RPMI8226 (cell line): ENCODE measurements at regions not wholly inside any gene's neighbourhood (a gene's known extent, or its start where the extent isn't known, plus 50 kb on each side); places are given as distances from the start of the nearest gene placed in this dataset.
"Not testable (repeated sequence)": the region's sequence is repeated elsewhere in the genome, so short reads cannot be mapped to it uniquely, and the experiment has no call there.

ENCODE experiments used
- DNase-seq: peaks from one replicate; pipeline ENCODE4 v3.0.0-alpha.2; 2015

DNA sequence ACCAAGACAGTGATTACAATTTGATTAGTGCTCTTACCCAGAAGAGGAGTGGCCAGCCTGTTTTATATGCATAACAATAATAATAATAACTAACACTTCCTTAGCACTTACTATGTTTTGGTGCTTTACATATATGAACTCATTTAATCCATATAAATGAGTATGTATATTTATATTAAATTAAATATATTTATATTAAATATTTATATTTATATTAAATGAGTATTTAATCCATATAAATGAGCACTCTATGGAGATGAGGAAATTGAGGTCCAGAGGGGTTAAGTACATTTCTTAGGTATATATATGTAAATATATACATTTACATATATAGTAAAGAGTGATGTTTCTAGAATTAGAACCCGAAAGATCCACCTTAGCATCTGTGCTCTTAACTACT lies 673.9 kb upstream of the ACVR2A start:
- DNase-seq, result no peak

DNA sequence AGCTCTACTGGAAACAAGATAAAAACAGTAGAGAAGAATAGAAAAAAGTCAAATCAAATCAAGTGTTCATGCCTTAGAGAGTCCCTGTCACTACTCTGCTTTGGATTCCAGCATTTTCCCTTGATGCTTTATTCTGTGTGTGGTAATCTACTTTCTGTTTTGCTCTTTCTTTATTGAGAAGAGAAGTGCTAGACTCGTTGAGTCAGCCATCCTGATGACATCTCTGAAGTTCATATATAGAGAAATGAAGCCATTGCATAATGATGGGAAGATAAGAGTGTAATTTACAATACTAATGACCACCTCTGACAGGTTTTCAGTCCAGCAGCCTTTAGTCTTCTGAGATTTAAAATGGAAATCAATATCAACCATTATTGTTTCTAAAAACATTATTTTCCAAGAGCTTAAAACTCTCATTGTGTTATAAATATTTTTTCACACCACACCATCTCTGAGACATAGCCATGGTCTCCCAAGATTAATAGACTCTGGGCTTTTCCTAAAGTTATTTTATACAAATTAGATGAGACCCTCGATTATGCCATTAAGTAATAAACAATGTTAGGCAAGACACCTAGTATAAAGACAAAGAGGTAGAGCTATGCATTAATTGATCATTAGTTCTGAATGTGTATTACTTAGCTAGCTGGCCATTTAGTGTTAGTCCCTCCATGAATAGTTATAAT lies 679.0 kb upstream of the ACVR2A start:
- no peak for DNase-seq

DNA sequence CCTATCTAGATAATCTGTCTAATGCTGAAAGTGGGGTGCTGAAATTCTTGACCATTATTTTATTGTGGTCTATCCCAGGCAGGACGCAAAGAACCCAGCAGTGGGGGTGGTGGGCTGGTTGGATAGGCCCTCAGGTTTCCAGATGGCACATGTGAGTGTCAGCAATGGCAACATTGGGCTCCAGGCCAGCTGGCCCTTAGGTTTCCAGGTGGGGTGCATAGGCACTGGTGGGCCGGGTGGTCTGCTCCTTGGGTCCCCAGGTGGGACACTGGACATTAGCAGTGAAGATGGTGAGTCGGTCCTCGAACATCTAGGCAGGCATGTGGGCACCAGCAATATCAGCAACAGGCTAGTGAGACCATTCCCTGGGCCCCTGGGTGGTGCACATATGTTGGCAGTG lies 680.3 kb upstream of the ACVR2A start:
- no peak for DNase-seq

DNA sequence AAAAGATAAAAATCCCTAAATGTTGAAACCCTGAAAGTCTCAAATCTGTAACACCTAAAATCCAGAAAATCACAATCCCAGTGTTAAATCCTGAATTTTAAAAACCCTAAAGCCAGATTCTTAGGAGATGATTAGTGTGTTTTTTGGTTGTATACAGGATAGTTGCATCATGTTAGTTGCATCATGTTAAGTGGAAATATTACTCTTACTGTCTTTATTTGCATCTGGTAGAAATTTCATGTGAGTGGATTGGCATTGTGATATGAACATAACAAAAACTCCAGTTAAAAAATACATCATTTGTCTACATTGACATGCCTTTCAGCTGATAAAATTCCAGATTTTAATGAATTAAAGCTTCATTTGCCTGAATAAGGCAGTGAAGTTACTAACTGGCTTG lies 683.1 kb upstream of the ACVR2A start:
- no peak for DNase-seq

DNA sequence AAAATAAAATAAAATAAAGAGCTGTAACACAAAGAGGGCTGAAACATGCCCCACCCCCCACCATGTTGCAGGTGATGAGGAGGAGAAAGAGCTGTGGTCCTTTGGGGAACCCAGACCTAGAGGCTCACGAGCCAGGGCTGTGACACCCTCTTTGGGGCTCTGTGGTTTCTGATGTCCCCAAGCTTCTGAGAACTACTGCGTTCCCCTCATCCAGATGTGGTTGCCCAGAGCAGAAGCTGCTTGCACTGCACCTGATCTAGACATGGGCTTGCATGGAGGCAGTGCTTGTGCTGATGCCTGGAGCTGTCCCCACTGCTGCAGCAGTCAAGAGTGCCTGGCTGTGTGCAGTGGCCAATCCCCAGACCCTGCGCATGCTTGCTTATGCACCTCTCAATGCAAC lies 687.9 kb upstream of the ACVR2A start:
- DNase-seq, result no peak

DNA sequence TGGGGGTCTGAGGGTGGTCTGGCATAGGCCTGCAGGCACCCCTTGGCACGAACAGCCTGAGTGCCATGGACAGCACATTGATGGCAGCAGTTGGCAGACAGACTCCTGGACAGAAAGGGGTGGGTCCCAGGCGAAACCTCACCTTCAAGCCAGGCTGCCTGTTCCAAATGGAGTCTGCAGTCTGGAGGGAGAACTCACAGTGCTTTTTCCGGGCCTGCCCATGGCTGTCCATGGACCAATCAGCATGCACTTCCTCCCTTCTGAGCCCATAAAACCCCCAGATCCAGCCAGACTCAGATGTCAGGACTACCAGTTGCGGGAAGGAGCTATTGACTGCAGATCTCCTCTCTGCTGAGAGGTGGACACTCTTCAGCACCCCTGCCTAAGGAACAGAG lies 694.6 kb upstream of the ACVR2A start:
- no peak for DNase-seq

DNA sequence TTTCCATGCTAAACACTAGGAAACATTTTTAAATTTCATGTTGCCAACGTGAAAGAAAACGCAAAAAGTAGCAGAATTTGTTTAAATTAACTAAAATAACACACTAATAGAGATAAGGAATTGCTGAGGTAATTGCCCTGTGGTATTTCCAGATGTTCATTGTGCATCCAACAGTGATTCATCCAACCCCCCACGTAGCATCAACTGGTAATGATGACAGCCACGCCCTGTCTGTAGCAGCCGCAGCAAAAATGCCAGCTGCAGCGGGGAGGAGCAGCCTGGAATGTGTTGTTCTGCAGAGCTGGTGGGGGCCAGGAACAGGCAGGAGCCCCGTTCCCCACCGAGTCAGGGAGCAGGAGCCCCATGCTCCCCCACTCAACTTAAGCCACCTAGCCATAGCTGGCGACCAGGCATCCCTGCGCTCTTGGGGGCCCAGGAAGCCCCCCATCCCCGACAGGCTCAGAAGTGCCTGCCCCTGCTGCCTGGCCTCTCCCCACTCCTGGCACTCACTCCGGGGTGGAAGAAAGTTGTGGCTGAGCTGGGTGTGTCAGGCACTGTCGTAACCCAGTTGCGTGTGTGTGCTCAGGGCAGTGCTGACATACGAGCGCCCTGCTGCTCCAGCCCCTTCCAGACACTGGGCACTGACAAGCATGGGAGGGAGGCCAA lies 695.1 kb upstream of the ACVR2A start:
- DNase-seq, result no peak

DNA sequence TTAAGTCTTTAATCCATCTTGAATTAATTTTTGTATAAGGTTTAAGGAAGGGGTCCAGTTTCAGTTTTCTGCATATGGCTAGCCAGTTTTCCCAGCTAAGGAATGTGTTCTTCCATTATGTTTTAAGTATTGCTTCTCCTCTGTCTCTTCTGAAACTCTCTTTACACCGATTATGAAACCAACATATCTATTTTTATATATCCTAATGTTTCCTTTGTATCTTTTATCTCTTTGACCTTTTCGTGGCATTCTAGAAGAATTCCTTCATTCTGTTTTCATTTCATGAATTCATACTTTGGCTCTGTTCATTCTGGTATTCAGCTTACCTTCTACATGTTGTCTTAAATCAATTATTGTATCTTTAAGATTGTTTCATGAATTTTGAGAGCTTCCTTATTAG lies 697.0 kb upstream of the ACVR2A start:
- DNase-seq, result no peak

DNA sequence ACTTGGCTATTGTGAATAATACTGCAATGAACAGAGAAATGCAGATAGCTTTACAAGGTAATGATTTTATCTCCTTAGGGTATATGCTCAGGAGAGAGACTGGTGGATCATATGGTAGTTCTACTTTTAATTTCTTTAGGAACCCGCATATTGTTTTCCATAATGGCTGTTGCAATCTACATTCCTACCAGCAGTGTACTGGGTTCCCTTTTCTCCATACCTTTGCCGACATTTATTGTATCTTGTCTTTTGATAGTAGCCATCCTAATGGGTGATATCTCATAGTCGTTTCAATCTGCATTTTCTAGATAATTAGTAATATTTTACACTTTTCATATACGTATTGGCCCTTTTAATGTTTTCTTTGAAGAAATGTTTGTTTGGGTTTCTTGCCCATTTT lies 702.9 kb upstream of the ACVR2A start:
- no peak for DNase-seq

DNA sequence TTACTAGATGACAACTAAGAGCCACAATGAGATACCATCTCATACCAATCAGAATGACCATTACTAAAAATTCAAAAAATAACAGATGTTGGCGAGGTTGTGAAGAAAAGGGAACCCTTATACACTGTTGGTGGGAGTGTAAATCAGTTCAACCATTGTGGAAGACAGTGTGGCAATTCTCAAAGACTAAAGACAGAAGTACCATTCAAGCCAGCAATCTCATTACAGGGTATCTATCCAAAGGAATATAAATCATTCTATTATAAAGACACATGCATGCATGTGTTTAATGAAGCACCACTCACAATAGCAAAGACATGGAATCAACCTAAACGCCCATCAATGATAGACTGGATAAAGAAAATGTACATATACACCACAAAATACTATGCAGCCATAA lies 705.1 kb upstream of the ACVR2A start:
- DNase-seq, result not testable (repeated sequence)

DNA sequence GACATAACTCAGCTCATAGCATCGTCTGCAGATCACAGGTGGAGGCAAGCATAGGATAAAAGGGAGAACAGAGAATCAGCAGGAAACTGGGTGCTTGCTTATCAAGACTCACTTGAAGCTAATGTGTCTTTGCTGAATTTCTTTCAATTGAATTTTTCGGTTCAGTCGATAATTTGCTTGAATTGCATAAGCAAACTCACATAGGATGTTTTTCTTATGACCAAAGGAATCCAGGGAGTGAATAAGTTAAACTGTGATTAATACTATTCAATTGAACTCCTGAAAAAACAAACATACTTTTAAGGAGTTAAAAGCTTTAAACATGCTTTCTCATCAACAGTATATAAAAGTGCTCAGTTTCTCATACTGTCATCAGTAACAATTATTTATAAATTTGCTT lies 707.1 kb upstream of the ACVR2A start:
- DNase-seq, result no peak

DNA sequence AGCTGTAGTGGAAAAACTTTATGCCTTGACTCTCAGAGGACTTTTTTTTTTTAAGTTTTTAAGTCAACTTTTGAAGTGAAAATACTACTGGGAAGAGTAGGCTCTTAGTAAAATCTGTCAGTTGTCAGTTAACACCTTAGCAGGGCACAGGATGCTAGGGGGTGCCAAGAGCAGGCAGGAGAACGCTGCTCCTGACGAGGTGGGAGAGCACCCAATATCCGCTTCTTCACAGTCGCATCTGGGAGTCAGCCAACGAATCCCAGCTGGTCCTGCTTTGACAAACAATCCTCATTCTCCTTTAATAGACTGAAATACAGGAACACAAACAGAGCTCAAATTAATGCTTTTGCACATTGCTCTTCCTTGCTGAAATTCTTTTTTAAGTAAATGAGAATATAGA lies 709.5 kb upstream of the ACVR2A start:
- DNase-seq, result no peak

DNA sequence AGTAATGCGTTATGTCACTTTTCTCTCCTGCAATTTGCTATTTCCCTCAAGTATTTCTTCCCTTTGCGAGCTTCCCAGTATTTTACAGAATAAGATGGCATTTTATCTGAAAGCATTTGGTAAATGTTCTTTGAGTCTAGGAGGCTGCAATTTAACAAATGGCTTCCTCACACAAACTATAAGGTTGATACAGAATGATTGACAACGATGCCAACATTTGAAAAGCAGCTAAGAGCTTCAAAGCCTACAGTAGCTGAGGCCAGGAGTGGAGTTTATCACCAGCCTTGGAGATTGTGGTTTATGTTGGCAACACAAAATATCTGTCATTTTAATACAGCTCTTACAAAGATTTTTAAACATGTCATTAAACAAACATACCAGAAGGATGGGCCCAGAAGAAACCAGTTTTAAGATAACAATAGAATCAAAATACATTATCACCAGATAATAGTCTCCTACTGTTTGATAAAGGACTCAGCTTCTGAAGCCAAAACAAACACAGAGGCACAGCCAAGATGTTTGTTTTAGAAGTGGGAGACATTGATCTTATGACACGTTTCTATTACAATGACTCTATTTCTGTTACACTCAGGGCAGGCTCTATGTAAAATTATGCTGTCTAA lies 711.4 kb upstream of the ACVR2A start:
- no peak for DNase-seq

DNA sequence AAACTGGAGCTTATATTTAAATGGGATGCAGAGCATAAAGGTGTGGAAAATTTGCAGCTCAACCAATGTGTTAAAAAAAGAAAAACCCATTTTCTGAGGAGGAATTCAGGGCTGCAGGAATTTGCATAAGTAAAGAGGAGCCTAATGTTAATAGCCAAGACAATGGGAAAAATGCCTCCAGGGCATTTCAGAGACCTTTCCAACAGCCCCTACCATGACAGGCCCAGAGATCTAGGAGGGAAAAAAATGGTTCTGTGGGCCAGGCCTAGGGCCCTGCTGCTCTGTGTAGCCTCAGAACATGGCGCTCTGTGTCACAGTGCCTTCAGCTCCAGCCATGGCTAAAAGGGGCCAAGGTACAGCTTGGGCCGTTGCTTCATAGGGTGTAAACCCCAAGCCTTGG lies 719.7 kb upstream of the ACVR2A start:
- DNase-seq, result no peak

DNA sequence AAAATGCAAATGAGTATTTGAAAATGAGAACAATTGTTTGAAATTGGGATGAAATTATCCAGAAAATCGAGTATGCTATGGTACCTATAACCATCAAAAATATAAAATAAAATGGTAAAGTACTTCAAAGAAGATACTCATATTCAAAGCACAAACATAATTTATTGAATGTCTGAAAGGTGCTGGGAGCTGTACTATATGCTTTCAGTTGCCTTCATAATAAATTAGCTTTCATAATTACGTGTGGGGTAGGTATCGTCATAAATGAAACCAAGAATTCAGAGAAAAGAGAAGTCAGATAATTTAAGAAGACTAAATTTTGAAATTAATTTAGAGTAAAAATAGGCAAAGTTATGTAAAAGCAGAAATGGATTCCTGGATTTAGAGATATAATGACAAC lies 721.9 kb upstream of the ACVR2A start:
- no peak for DNase-seq

DNA sequence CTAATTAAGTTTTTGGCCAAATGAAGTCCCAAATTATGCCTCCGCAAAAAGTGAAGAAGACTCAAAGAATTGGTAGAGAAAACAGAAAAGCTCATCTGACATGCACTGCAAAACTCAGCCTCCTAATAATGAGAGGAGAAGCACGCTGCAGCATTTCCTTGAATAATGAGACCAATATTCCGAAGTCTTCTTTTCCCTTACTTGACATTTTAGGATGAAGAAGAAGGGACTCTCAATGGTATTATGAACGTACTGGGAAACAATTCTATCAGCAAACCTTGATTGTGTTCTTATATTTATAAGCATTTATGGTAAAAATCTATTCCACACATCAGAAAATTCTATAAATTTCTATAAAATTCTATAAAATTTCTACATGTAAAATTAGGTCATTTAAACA lies 733.9 kb upstream of the ACVR2A start:
- DNase-seq, result no peak

DNA sequence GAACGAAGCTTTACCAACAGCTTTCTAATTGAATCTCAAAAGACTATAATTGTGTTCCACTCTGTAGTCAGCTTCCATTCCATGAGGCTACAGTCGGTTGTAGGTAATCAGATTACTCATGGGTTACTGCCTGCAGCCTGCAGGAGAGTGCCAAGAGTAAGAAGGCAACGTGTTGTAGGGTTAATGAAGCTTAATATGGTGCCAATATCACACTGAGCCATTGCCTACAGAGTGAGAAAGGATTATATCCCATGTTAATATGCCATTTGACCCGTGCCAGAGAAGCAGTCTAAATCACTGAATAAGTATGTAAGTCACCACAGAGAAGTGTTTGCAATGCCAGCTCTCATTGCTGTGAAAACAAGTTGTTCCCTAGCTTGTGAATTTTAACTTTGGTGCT lies 734.5 kb upstream of the ACVR2A start:
- no peak for DNase-seq

DNA sequence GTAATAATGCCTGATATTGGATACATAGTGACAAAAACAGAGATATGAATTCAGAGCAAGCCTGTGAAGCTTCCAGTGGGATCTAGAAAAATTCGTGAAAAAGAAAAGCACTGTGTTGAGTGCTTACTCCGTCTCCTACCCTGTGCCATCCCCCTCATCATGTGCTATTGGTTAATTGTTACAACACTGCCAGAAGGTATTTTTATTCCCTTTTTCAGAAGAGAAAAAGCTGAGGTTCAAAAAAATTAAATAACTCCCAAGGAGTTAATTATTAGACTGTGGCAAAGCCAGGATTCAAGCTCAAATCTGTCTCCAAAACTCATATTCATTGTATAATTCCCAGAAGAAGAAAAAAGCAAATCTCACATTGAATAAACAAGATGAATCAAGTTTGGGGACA lies 735.5 kb upstream of the ACVR2A start:
- DNase-seq, result no peak

DNA sequence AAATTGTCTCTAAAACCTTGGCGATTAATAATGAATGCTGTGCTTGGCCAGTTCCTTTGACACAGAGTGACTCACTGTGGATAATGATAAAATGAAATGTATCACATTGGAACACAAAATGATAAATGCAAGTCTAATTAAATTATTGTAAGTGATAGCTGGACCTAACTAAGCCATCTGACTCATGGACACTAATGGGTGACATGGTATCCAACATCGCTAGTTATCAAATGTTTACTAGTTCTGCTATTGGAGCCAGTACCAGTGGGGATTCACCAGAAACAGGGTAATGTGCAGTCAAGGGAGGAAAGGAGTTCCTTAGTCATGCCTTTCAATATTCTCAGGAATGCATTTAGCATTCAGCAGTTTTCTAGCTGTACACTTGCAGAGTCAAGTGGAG lies 736.3 kb upstream of the ACVR2A start:
- no peak for DNase-seq

DNA sequence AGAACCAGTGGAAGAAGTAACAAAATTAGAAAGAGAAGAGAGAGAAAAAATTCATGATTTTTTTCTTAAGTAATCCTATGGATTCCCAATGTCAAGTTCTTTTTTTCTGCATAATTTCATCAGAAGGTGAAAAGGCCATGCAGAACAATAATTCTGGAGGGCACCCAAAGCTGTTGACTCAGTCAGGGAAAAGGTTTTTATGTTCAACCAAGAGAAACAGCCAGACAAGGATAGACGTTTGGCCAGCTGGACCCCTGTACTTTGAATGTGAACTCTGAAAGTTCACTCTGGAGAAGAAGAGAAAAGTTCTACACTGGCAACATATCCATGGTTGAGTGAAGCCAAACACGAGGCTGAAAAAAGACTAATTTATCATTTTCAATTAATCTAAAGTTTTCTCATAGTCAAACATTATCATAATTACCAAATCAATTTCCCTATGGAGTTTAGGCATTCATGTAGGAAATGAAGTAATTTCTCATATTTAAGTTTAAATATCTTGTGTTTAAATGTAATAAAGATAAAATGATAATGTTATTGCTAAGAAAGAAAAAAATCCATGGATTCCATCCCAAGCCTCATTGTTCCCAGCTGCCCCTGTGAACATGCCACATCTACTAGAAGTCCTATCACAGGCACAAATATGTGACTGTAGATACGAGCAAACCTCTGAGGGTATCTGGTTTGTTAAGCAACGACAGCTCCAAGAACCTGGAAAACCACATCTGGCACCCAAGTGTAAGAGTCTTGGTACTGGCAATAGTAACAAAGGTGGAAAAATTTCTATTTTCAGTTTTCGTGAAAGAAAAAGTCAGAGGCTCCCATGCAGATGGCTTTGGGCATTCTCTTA lies 742.7 kb upstream of the ACVR2A start:
- no peak for DNase-seq

DNA sequence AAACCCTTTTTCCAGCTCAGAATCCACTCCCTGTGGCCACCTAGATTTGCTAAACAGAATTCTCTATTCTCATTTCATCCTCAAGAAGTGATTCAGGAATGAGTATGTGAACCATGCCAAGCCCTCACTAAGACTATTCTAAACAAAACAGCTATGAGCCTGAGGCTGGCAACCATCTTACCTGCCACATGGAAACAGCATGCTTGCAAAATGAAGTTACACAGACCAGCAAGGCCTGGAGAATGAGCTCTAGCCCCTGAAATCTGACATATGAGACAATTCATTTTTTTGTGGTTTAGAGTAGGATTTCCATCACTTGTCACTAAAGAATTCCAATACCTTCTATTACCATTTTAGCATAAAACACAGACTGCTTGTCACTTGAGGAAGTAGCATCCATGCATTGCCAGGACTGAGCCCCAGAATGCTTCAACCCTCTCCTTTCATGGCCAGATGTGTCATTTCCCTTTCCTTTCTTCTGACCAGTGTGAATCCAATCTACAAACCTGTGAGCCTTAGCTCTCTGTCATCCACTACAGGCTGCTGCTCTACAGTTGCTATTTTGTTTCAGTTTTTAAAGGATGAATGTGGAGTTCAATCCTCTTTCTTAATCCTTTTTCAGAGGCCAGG lies 744.3 kb upstream of the ACVR2A start:
- DNase-seq, result no peak

DNA sequence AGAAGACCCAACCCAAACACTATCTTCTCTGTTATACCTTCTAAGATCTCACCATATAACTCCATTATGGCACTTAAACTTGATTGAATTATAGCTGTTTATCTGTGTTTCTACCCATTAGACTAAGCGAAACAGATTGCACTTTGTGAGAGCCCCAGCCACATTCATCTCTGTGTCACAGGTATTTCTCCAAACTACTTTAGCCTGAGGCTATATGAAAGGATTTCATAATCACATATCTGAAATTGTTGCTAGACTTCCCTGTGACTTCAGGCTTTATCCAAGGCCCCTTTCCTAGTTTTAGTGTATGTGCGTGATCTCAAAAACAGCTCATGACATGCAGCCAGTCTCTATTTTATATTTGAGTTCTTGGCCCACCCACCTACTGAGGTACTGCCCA lies 745.0 kb upstream of the ACVR2A start:
- DNase-seq, result no peak

DNA sequence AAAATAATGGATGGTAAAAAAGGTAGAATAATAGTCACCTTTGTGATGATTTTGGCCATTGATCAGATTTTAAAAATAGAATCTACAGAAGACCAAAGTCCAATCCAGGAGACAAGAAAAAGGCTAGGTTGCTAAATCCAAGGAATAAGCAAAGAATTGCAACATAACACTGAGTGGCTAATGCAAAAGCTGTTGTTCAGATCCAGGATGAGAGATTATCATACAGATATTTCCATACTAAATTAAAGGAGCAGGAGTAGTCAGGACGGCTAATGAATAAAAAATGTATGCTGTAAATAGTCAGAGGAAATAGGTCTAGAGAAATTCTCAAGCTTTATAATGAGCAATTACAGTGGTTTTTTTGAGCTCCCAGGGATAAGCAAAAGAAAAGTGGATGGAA lies 745.9 kb upstream of the ACVR2A start:
- no peak for DNase-seq
